ENCODE measurements at regions not wholly inside any gene's neighbourhood (a gene's known extent, or its start where the extent isn't known, plus 50 kb on each side); places are given as distances from the start of the nearest gene placed in this dataset.

DNA sequence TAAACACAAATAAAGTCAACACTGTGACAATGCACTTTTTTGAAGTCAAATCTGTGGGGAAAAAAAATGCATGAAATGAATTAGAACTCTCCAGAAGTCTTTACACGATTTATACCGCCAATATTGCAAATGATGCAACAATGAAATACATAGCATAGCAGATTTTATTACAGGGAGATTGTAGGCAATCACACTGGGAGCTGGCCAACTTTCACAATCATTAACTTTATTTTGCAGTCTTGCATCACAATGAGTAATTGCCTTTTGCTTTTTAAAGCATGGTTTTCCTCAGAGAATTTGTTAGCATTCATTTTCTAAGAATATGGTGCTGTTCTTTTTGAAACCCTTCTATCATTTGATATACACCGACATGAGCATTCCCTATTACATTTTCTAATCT, 366.4 kb upstream of the FSIP2 start:
- intact Hi-C loops (cut with DNase I; ENCODE audit: low total_unique reads): no loop called here
- Histone ChIP-seq H3K9me3 (no peaks in the 10 kb centered on the region), H3K27ac (no peak overlapping the region), H3K36me3 (no peaks in the 10 kb centered on the region), H3K4me3 (no peak overlapping the region), H3K4me1 (no peaks in the 10 kb centered on the region), H3K27me3 (no peaks in the 10 kb centered on the region)
- no peak for TF ChIP-seq POLR2A (IDR thresholded peaks at IDR 0.05)
- no peak for TF ChIP-seq CTCF (IDR thresholded peaks at IDR 0.05)
- no peak for DNase-seq

DNA sequence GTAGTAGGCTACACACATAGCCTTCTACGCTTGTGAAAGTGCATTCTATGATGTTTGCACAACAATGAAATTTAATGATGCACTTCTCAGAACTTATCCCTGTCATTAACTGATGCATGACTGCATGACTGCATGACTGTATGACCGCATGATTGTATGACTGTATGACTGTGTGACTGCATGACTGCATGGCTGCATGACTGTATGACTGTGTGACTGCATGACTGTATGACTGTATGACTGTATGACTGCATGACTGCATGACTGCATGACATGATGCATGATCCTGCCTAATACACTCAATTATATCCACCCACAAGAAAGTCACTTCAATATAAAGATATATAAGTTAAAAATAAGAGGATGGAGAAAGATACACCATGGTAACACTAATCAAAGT, 365.4 kb upstream of the FSIP2 start:
- no peaks in the 10 kb centered on the region for H3K36me3 ChIP-seq
- no peaks in the 10 kb centered on the region for H3K4me1 ChIP-seq
- no peak for DNase-seq
- intact Hi-C loops (cut with DNase I; ENCODE audit: low total_unique reads): no loop called here
- H3K27me3 ChIP-seq: no peaks in the 10 kb centered on the region
- no peaks in the 10 kb centered on the region for H3K9me3 ChIP-seq
- H3K4me3 ChIP-seq: no peak overlapping the region
- H3K27ac ChIP-seq: no peak overlapping the region
- no peak for TF ChIP-seq CTCF (IDR thresholded peaks at IDR 0.05)
- TF ChIP-seq POLR2A (IDR thresholded peaks at IDR 0.05): no peak

DNA sequence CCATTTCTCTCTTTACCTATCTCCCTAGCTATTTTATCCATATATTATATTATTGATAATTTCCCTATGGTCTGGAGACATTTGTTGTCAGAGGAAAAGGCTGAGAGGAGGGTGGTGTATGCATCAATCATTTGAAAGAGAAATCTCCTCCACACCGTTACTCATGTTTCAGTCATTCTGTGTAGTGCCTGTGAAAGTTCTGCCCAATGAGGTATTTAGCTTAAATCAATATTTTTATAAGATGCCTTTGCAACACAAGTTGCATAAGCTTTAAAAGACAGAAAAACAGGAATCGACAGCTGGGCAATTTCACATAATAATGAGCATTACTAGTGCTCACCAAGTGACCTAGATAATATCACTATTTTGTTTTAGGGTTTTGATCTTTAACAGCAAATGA, 363.7 kb upstream of the FSIP2 start:
- no peaks in the 10 kb centered on the region for H3K4me1 ChIP-seq
- H3K27ac ChIP-seq: no peak overlapping the region
- no peak for DNase-seq
- H3K9me3 ChIP-seq: no peaks in the 10 kb centered on the region
- H3K4me3 ChIP-seq: no peak overlapping the region
- H3K27me3 ChIP-seq: no peaks in the 10 kb centered on the region
- TF ChIP-seq CTCF (IDR thresholded peaks at IDR 0.05) (no peak), POLR2A (IDR thresholded peaks at IDR 0.05) (no peak)
- intact Hi-C loops (cut with DNase I; ENCODE audit: low total_unique reads): no loop called here
- H3K36me3 ChIP-seq: no peaks in the 10 kb centered on the region

DNA sequence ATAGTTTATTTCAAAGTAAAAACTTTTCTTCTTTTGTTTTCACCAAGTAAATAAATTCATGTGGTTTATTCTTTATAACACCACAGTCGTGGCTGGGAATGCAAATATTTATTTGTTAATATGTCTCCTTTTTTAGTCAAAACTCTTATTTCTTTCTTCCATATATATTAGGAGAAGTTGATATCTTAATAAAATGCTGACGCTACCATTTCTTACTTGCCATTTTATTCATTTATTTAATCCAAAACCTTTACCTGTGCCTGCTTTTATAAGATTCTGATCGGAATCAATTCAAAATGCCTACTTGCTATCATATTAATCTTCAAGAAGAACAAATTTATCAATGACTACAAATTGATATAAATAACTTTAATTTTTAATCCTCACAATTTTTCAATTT, 362.9 kb upstream of the FSIP2 start:
- DNase-seq: no peak
- Histone ChIP-seq H3K9me3 (no peaks in the 10 kb centered on the region), H3K27me3 (no peaks in the 10 kb centered on the region), H3K27ac (no peak overlapping the region), H3K4me3 (no peak overlapping the region), H3K36me3 (no peaks in the 10 kb centered on the region), H3K4me1 (no peaks in the 10 kb centered on the region)
- TF ChIP-seq CTCF (IDR thresholded peaks at IDR 0.05) (no peak), POLR2A (IDR thresholded peaks at IDR 0.05) (no peak)
- intact Hi-C loops (cut with DNase I; ENCODE audit: low total_unique reads): no loop called here

DNA sequence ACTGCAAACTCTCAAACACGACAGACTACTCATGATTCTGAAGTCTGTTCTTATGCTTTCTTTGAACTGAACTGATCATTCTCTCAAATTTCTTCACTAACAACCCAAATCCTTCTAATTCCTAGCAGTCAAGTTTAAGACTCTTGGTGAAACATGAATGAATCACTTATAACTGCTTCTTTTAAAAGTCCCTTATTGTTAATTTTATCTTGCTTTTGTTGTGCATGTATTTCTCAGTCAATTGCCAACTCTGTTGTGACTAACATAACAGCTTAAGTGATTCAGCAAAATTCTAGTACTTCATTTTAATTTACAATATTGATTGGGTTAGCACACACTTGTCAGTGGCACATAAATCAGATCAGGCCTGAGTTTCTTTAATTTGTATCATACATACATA, 357.0 kb upstream of the FSIP2 start:
- no peak for TF ChIP-seq CTCF (IDR thresholded peaks at IDR 0.05)
- no peak for TF ChIP-seq POLR2A (IDR thresholded peaks at IDR 0.05)
- Histone ChIP-seq H3K27ac (no peak overlapping the region), H3K27me3 (no peaks in the 10 kb centered on the region), H3K4me1 (no peaks in the 10 kb centered on the region), H3K9me3 (no peaks in the 10 kb centered on the region), H3K36me3 (no peaks in the 10 kb centered on the region), H3K4me3 (no peak overlapping the region)
- no peak for DNase-seq
- intact Hi-C loops (cut with DNase I; ENCODE audit: low total_unique reads): no loop called here

Measured in uterus (tissue), 3 donors.